HG02642 (cell line): ENCODE measurements at regions not wholly inside any gene's neighbourhood (a gene's known extent, or its start where the extent isn't known, plus 50 kb on each side); places are given as distances from the start of the nearest gene placed in this dataset.

ENCODE experiments used
- ATAC-seq: cut with Tn5 transposase; IDR thresholded peaks from one replicate; pipeline ENCODE4 v1.9.1; 2021; ENCODE audit warnings: mild to moderate bottlenecking; ENCODE audit not compliant: unreplicated experiment, poor library complexity

DNA sequence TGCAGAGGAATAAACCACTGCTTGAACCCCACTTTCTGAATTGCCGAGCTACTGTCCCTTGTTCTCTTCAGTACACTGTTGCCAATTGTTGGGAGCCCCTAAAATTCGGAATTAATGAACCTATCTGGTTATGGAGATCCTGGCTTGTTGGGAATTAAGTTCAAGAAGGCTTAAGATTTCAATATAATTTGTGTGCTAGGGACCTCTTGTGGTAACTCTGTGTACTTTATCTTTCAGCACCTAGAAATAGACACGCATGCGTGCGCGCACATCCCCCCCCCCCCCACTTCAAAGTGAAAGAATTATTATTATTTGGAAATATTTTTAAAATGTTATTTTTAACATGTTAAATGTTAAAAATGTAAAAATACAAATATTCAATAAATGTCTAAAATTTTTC is 53.3 kb upstream of the FAM169A start:
- no peak for ATAC-seq

DNA sequence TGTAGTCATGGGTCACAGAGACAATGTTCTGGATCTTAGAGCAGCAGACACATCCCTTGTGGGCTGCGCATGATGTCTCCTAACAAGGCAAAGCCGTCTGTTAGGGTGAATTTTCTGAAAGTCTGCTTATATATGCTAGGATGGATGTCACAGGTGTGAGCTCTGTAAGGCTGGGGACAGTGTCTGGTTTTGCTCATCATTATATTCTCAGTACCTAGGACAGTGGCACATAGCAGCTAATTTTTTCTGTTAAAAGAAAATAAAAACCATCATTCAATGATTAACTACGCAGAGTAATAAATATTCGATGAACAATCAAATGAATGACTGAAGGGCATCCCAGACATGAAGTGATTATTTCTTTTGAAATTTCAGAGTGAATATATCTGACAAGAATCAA is 52.9 kb upstream of the FAM169A start:
- ATAC-seq = no peak

DNA sequence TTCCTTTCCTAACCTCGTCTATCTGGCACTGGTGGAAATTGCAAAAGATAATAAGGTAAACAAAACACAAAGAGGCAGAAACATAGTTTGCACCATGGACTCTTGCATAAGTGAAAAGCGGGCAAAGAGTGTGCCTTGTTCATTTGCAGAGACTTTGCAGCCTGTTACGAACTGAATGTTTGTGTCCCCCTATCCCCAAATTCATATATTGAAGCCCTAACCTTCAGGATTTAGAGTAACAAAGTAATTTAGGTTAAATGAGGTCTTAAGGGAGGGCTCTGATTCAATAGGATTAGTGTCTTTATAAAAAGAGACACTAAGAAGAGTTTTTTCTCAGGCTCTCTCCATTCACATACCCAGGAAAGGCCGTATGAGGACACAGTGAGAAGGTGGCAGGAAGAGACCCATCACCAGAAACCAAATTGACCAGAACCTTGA is 52.1 kb upstream of the FAM169A start:
- ATAC-seq = no peak

DNA sequence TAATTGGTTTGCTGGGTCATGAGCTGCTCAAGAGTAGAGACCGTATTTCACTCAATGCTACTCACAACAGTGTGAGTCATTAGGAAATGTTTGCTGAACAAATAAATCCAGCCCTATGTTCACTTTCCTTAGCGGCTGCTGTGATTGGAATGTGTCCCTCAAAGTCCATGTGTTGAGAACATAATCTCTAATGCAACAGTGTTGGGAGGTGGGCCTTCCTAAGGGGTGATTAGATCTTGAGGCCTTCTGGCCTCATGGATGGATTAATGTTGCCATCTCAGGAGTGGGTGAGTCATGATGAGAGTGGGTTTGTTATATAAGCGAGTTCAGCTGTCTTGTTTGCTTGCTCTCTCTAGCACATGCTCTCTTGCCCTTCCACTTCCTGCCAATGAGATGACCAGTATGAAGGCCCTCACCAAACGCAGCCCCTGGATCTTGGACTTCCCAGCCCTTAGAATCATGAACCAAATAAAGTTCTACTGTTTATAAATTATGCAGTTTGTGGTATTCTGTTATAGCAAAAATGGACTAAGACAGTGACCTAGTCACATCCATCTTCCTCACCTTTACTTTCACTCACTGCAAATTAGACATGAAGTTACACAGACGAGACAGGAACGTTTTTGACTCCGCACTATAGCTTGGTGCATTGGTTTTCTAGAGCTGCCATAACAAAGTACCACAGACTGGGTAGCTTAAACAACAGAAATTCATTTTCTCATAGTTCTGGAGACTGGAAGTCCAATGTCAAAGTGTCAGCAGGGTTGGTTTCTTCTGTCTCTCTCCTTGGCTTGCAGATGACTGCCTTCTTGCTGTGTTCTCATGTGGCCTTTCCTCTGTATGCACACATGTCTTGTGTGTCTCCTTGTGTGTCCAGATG is 50.9 kb upstream of the FAM169A start:
- no peak for ATAC-seq
